Testis (tissue), 2 donors: ENCODE measurements at regions not wholly inside any gene's neighbourhood (a gene's known extent, or its start where the extent isn't known, plus 50 kb on each side); places are given as distances from the start of the nearest gene placed in this dataset.

ENCODE experiments used
- CTCF ChIP-seq, 3 experiments: fragments of 450-650 bp in 2 of 3; fragments of 200-600 bp in 1 of 3; sonication (generic) in 1 of 3; IDR thresholded peaks; one replicate each; pipeline ENCODE4 v1.5.1; 2016 to 2019; ENCODE audit warnings: antibody characterized with exemption in 3 of 3, mild to moderate bottlenecking in 2 of 3, moderate library complexity in 1 of 3
- POLR2A ChIP-seq: fragments of 450-650 bp; IDR thresholded peaks from one replicate; pipeline ENCODE4 v1.6.1; 2017; ENCODE audit warnings: antibody characterized with exemption, mild to moderate bottlenecking, moderate library complexity

GRCh38 chr12:89980236-89980635, 271.6 kb upstream of the ATP2B1 start:
- no peak for TF ChIP-seq POLR2A
- no peak for TF ChIP-seq CTCF (IDR thresholded peaks at IDR 0.05)
